ENCODE measurements at regions not wholly inside any gene's neighbourhood (a gene's known extent, or its start where the extent isn't known, plus 50 kb on each side); places are given as distances from the start of the nearest gene placed in this dataset.

DNA sequence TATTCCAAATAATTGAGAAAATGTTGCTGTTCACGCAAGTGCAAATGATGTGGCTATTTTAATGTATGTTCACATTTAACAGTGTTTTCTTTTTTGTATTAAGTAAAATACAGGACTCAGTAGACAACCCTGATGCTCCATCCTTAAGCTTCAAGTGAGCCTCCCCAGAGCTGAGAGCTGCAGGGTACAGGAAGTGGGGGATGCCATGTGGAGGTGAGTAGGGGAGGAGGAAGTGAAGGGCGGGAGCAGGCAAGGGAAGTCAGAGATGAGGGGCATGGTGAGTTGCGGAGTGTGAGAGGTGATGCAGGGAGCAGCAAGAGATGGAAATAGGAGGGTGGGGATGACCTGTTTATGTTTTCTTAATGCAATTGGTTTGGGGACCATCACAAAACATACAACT, 711.0 kb downstream of the UQCRFS1 start:
- no peak overlapping the region for H3K4me3 ChIP-seq (ENCODE audit: insufficient read length, low read depth)
- no peaks in the 10 kb centered on the region for H3K36me3 ChIP-seq (ENCODE audit: insufficient read depth, insufficient read length, low read length)
- H3K9ac ChIP-seq (ENCODE audit: insufficient read length, low read depth) = no peak overlapping the region
- no peaks in the 10 kb centered on the region for H3K27me3 ChIP-seq (ENCODE audit: insufficient read depth, insufficient read length)
- DNase-seq (ENCODE audit: low read depth, low spot score) = no peak
- H3K4me1 ChIP-seq (ENCODE audit: insufficient read depth, insufficient read length) = no peaks in the 10 kb centered on the region
- TF ChIP-seq YY1 (IDR thresholded peaks at IDR 0.05; ENCODE audit: insufficient read depth, insufficient read length) = no peak
- TF ChIP-seq SUZ12 (IDR thresholded peaks at IDR 0.05; ENCODE audit: extremely low read depth, insufficient read depth, insufficient read length) = no peak
- no peak for TF ChIP-seq ZNF274 (IDR thresholded peaks at IDR 0.05; ENCODE audit: low read depth, low read length)
- H3K9me3 ChIP-seq (ENCODE audit: insufficient read depth, low read length) = no peaks in the 10 kb centered on the region

DNA sequence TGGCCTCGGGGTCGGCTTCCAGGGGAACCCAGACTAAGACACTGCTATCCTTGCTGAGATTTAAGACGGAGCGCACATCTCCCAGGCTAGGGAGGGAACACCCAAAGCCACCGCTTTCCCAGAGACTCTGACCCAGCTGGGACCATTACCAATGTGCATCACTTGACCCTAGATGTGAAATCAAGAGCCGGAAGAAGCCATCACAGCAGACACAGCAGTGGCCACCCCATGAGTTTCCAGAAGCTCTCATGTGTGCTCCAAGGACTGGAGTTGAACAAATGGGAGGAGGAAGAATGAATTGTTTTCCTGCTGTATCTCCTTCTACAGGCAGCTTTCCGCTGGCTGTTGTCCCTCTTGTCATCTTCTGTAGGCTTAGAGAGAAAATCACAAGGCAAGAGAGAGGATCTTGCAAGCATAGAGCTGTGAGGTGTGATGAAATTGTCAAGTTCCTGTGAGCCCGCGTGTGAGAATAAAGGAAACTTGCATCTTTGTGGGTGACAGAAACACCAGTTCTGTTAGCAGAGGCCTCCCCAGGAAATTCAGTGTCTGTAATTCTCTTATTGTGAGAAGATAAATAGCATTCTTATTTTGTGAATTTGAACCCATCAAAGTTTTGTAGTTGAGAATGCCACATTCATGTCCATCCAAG, 711.8 kb downstream of the UQCRFS1 start:
- Histone ChIP-seq H3K27me3 (ENCODE audit: insufficient read depth, insufficient read length) (no peaks in the 10 kb centered on the region), H3K4me3 (ENCODE audit: insufficient read length, low read depth) (no peak overlapping the region), H3K4me1 (ENCODE audit: insufficient read depth, insufficient read length) (no peaks in the 10 kb centered on the region), H3K9ac (ENCODE audit: insufficient read length, low read depth) (no peak overlapping the region), H3K36me3 (ENCODE audit: insufficient read depth, insufficient read length, low read length) (no peaks in the 10 kb centered on the region), H3K9me3 (ENCODE audit: insufficient read depth, low read length) (no peaks in the 10 kb centered on the region)
- DNase-seq (ENCODE audit: low read depth, low spot score) = no peak
- TF ChIP-seq YY1 (IDR thresholded peaks at IDR 0.05; ENCODE audit: insufficient read depth, insufficient read length) (no peak), ZNF274 (IDR thresholded peaks at IDR 0.05; ENCODE audit: low read depth, low read length) (no peak), SUZ12 (IDR thresholded peaks at IDR 0.05; ENCODE audit: extremely low read depth, insufficient read depth, insufficient read length) (no peak)

DNA sequence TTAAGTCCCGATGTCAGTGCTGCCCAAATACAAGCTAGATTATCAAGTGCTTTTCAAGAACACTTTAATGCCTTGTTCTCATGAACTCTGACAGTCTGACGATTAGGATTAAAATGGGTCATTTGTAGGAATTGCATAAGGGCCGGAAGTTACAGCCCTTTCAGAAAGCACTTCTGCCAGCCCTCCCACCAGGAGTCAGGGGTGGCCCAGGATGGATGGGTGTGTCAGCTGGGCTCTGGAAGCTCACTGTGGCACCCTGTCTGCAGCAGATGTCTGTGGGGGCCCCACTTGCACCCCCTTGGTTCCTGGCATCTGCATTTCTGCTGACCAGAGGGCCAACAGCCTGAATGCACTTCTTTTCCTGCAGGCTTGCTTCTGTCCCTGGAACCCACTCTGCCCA, 712.7 kb downstream of the UQCRFS1 start:
- no peak for DNase-seq (ENCODE audit: low read depth, low spot score)
- TF ChIP-seq YY1 (IDR thresholded peaks at IDR 0.05; ENCODE audit: insufficient read depth, insufficient read length) (no peak), SUZ12 (IDR thresholded peaks at IDR 0.05; ENCODE audit: extremely low read depth, insufficient read depth, insufficient read length) (no peak), ZNF274 (IDR thresholded peaks at IDR 0.05; ENCODE audit: low read depth, low read length) (no peak)
- H3K4me3 ChIP-seq (ENCODE audit: insufficient read length, low read depth) = no peak overlapping the region
- H3K36me3 ChIP-seq (ENCODE audit: insufficient read depth, insufficient read length, low read length) = no peaks in the 10 kb centered on the region
- no peaks in the 10 kb centered on the region for H3K4me1 ChIP-seq (ENCODE audit: insufficient read depth, insufficient read length)
- H3K9ac ChIP-seq (ENCODE audit: insufficient read length, low read depth) = no peak overlapping the region
- no peaks in the 10 kb centered on the region for H3K27me3 ChIP-seq (ENCODE audit: insufficient read depth, insufficient read length)
- H3K9me3 ChIP-seq (ENCODE audit: insufficient read depth, low read length) = no peaks in the 10 kb centered on the region

DNA sequence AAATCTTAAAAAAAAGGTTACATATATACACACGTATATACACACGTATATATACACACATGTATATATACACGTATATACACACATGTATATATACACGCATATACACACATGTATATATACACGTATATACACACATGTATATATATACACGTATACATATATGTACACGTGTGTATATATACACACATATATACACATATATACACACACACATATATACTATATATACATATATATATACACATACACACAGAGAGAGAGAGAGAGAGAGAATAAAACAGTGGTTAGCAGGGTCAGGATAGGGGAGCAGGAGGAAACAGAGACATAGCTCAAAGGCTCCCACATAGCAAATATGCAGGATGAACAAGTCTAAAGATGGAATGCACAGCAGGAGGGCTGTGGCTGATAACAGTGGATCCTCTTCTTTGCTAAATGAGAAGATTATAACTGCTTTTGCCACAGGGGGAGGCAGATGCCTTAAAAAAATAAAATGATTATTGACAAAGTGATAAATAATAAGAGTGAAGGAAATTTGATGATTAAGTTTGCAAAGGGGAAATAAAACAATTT, 714.5 kb downstream of the UQCRFS1 start:
- H3K9ac ChIP-seq (ENCODE audit: insufficient read length, low read depth) = no peak overlapping the region
- no peaks in the 10 kb centered on the region for H3K27me3 ChIP-seq (ENCODE audit: insufficient read depth, insufficient read length)
- no peak for TF ChIP-seq SUZ12 (IDR thresholded peaks at IDR 0.05; ENCODE audit: extremely low read depth, insufficient read depth, insufficient read length)
- TF ChIP-seq YY1 (IDR thresholded peaks at IDR 0.05; ENCODE audit: insufficient read depth, insufficient read length) = no peak
- TF ChIP-seq ZNF274 (IDR thresholded peaks at IDR 0.05; ENCODE audit: low read depth, low read length) = no peak
- no peaks in the 10 kb centered on the region for H3K9me3 ChIP-seq (ENCODE audit: insufficient read depth, low read length)
- H3K4me1 ChIP-seq (ENCODE audit: insufficient read depth, insufficient read length) = peaks cover 2% of the 10 kb centered on the region
- H3K4me3 ChIP-seq (ENCODE audit: insufficient read length, low read depth) = no peak overlapping the region
- DNase-seq (ENCODE audit: low read depth, low spot score) = no peak
- no peaks in the 10 kb centered on the region for H3K36me3 ChIP-seq (ENCODE audit: insufficient read depth, insufficient read length, low read length)

DNA sequence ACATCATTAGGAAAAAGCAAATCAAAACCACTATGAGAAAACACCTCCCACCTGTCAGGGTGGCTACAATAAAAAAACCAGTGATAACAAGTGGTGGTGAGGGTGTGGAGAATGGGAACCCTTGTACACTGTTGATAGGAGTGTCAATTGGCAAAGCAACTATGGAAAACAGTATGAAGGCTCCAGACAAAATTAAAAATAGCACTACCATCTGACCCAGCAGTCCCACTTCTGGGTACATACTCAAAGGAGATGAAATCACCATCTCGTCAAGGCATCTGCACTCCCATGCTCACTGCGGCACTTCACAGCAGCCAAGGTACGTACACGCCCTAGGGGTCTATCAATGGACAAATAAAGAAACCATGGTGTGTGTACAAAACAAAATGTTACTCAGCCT, 715.1 kb downstream of the UQCRFS1 start:
- TF ChIP-seq ZNF274 (IDR thresholded peaks at IDR 0.05; ENCODE audit: low read depth, low read length) (no peak), YY1 (IDR thresholded peaks at IDR 0.05; ENCODE audit: insufficient read depth, insufficient read length) (no peak), SUZ12 (IDR thresholded peaks at IDR 0.05; ENCODE audit: extremely low read depth, insufficient read depth, insufficient read length) (no peak)
- H3K9ac ChIP-seq (ENCODE audit: insufficient read length, low read depth) = no peak overlapping the region
- peaks cover 2% of the 10 kb centered on the region for H3K4me1 ChIP-seq (ENCODE audit: insufficient read depth, insufficient read length)
- no peaks in the 10 kb centered on the region for H3K9me3 ChIP-seq (ENCODE audit: insufficient read depth, low read length)
- no peak for DNase-seq (ENCODE audit: low read depth, low spot score)
- H3K36me3 ChIP-seq (ENCODE audit: insufficient read depth, insufficient read length, low read length) = no peaks in the 10 kb centered on the region
- no peak overlapping the region for H3K4me3 ChIP-seq (ENCODE audit: insufficient read length, low read depth)
- no peaks in the 10 kb centered on the region for H3K27me3 ChIP-seq (ENCODE audit: insufficient read depth, insufficient read length)

DNA sequence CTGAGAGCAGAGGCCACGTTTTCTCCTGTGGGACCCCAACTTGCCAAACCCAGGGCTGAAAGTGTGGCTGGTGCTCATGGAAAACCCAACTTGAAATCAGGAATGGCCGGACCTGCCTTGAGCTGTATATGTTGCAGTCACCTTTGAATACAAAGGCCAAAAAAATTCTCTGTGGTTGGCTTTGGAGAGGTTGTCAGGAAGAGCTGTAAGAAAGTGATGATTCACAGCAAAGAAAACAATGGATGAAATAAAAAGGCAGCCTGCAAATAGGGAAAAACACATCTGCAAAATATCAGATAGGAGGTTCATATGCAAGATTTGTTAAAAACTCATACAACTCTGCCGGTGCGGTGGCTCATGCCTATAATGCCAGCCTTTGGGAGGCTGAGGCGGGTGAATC, 715.8 kb downstream of the UQCRFS1 start:
- H3K9me3 ChIP-seq (ENCODE audit: insufficient read depth, low read length) = no peaks in the 10 kb centered on the region
- no peak overlapping the region for H3K4me3 ChIP-seq (ENCODE audit: insufficient read length, low read depth)
- no peak overlapping the region for H3K9ac ChIP-seq (ENCODE audit: insufficient read length, low read depth)
- H3K36me3 ChIP-seq (ENCODE audit: insufficient read depth, insufficient read length, low read length) = no peaks in the 10 kb centered on the region
- peaks cover 2% of the 10 kb centered on the region for H3K4me1 ChIP-seq (ENCODE audit: insufficient read depth, insufficient read length)
- H3K27me3 ChIP-seq (ENCODE audit: insufficient read depth, insufficient read length) = no peaks in the 10 kb centered on the region
- TF ChIP-seq SUZ12 (IDR thresholded peaks at IDR 0.05; ENCODE audit: extremely low read depth, insufficient read depth, insufficient read length) (no peak), ZNF274 (IDR thresholded peaks at IDR 0.05; ENCODE audit: low read depth, low read length) (no peak), YY1 (IDR thresholded peaks at IDR 0.05; ENCODE audit: insufficient read depth, insufficient read length) (no peak)
- DNase-seq (ENCODE audit: low read depth, low spot score) = no peak

DNA sequence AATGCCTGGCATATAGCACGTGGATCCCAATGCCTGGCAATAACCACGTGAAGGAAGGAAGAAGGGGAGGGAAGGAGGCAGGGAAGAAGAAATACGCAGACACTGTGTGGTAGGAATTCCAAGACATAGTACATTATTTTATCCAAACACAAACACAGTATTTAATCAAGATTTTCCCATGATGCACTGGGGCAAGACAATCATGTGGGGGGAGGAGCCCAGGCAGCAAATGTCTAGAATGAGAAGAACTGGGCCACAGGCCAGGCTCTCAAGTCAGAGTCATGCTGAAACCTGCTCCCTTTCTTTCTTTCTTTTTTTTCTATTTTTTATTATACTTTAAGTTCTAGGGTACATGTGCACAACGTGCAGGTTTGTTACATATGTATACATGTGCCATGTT, 717.9 kb downstream of the UQCRFS1 start:
- TF ChIP-seq ZNF274 (IDR thresholded peaks at IDR 0.05; ENCODE audit: low read depth, low read length) (no peak), SUZ12 (IDR thresholded peaks at IDR 0.05; ENCODE audit: extremely low read depth, insufficient read depth, insufficient read length) (no peak), YY1 (IDR thresholded peaks at IDR 0.05; ENCODE audit: insufficient read depth, insufficient read length) (no peak)
- Histone ChIP-seq H3K36me3 (ENCODE audit: insufficient read depth, insufficient read length, low read length) (no peaks in the 10 kb centered on the region), H3K27me3 (ENCODE audit: insufficient read depth, insufficient read length) (no peaks in the 10 kb centered on the region), H3K9ac (ENCODE audit: insufficient read length, low read depth) (no peak overlapping the region), H3K4me3 (ENCODE audit: insufficient read length, low read depth) (no peak overlapping the region), H3K9me3 (ENCODE audit: insufficient read depth, low read length) (no peaks in the 10 kb centered on the region), H3K4me1 (ENCODE audit: insufficient read depth, insufficient read length) (peaks cover 6% of the 10 kb centered on the region)
- no peak for DNase-seq (ENCODE audit: low read depth, low spot score)

All from NT2/D1 (cell line).